ENCODE measurements at regions not wholly inside any gene's neighbourhood (a gene's known extent, or its start where the extent isn't known, plus 50 kb on each side); places are given as distances from the start of the nearest gene placed in this dataset.
"Not testable (repeated sequence)": the region's sequence is repeated elsewhere in the genome, so short reads cannot be mapped to it uniquely, and the experiment has no call there.

DNA sequence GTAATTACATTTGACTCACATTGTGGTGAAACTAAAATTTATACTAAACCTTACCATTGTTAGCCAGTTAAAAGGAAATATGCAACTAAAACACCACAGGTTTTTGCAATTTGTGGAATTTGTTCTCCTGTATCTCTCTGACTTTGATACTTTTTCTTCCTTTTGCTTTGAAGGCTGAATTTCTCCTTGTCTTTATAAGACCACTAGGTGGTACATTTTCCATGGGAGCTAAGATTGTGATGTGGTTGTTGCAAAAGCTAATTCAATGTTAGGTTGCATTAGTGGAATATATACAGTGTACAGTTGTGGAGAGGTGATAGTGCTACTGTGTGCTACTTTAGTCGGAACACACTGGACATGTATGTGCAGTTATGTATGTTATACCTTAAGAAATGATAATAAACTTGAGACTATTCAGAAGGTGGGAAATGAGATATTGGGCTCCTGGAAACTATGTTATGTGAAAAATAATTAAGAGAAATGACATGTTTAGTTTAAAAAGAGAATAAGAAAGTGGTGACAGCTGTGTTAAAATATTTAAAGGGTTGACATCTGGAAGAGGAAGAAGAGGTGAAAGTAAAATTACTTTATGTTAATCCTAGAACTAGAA lies 70.3 kb downstream of the ARL9 start:
- no peaks in the 10 kb centered on the region for H3K9me3 ChIP-seq
- H3K27me3 ChIP-seq (ENCODE audit: low read depth), result no peaks in the 10 kb centered on the region; the same call in 1 of the 2 replicates
- in situ Hi-C loops (cut with MboI; ENCODE audit: low sequenced_read_pairs), result no loop called here
- no peaks in the 10 kb centered on the region for H3K4me1 ChIP-seq
- no peak overlapping the region for H3K4me3 ChIP-seq
- peak in 1 of 2 experiments; percentile 16 for DNase-seq (ENCODE audit: low spot score in 2 of 2)
- H3K36me3 ChIP-seq (replicated peaks), result no peaks in the 10 kb centered on the region

DNA sequence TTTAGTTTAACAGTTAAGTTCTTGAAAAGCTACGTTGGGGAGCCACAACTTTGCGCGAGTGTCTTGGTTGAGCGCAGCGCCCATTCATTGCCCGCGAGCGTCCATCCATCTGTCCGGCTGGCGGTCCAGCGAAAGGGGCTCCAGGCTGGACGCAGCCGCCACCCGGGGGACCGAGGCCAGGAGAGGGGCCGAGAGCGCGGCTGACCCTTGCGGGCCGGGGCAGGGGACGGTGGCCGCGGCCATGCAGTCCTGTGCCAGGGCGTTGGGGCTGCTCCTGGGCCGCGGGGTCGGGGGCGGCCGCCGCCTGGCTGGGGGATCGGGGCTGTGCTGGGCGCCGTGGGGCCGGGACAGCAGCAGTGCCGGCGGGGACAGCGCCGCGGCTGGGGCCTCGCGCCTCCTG lies 86.8 kb downstream of the ARL9 start:
- in situ Hi-C loops (cut with MboI; ENCODE audit: low sequenced_read_pairs); H3K27me3 ChIP-seq (ENCODE audit: low read depth): not testable (repeated sequence)

More for the DNA sequence above, 86.8 kb downstream of the ARL9 start:
- H3K4me3 ChIP-seq; H3K36me3 ChIP-seq (replicated peaks); H3K4me1 ChIP-seq; DNase-seq (ENCODE audit: low spot score in 2 of 2); H3K9me3 ChIP-seq: not testable (repeated sequence)

Measured in HAP-1 (cell line).